ENCODE measurements at regions not wholly inside any gene's neighbourhood (a gene's known extent, or its start where the extent isn't known, plus 50 kb on each side); places are given as distances from the start of the nearest gene placed in this dataset.

DNA sequence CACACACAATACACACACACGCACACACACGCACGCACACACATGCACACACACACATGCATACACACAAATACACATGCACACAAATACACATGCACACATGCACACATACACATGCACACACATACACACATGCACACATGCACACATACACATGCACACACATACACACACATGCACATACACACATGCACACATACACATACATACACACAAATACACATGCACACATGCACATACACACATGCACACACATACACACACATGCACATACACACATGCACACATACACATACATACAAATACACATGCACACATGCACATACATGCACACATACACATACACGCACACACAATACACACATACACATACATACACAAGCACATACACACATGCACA, 175.4 kb upstream of the RREB1 start:
- no peak for ATAC-seq

DNA sequence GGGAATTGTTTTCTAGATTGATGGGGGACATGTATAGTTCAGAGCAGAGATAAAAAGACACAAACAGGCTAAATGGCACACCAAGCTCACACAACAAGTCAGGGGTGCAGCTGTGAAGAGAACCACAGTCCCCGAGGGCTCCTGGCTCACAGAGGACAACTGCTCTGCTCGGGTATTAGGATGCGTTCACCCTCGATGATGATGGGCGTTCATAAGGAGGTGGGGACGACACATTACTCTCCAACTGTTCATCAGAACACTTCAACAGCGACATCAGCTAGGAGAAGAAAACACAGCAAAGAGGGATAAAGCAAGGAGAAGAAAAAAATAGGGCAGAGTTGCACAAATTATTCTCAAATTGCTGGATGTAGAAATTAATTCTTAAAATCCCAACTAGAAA, 174.8 kb upstream of the RREB1 start:
- TF ChIP-seq ZFP30 (CRISPR knock-in tag; IDR thresholded peaks at IDR 0.05) (no peak), ZFP3 (CRISPR knock-in tag; IDR thresholded peaks at IDR 0.05) (no peak), CSDC2 (CRISPR knock-in tag; IDR thresholded peaks at IDR 0.05) (no peak), BACH2 (CRISPR knock-in tag; IDR thresholded peaks at IDR 0.05; ENCODE audit: borderline replicate concordance) (no peak), OSR1 (CRISPR knock-in tag; IDR thresholded peaks at IDR 0.05) (no peak), ESRRG (CRISPR knock-in tag; IDR thresholded peaks at IDR 0.05) (no peak), ISL1 (CRISPR knock-in tag; IDR thresholded peaks at IDR 0.05) (no peak), PPARA (CRISPR knock-in tag; IDR thresholded peaks at IDR 0.05; ENCODE audit: borderline replicate concordance) (no peak)
- TF ChIP-seq, protein P1, sequence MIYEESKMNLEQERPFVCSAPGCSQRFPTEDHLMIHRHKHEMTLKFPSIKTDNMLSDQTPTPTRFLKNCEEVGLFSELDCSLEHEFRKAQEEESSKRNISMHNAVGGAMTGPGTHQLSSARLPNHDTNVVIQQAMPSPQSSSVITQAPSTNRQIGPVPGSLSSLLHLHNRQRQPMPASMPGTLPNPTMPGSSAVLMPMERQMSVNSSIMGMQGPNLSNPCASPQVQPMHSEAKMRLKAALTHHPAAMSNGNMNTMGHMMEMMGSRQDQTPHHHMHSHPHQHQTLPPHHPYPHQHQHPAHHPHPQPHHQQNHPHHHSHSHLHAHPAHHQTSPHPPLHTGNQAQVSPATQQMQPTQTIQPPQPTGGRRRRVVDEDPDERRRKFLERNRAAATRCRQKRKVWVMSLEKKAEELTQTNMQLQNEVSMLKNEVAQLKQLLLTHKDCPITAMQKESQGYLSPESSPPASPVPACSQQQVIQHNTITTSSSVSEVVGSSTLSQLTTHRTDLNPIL (CRISPR knock-in tag; IDR thresholded peaks at IDR 0.05; ENCODE audit: low read depth), result no peak
- TF ChIP-seq, protein P2, sequence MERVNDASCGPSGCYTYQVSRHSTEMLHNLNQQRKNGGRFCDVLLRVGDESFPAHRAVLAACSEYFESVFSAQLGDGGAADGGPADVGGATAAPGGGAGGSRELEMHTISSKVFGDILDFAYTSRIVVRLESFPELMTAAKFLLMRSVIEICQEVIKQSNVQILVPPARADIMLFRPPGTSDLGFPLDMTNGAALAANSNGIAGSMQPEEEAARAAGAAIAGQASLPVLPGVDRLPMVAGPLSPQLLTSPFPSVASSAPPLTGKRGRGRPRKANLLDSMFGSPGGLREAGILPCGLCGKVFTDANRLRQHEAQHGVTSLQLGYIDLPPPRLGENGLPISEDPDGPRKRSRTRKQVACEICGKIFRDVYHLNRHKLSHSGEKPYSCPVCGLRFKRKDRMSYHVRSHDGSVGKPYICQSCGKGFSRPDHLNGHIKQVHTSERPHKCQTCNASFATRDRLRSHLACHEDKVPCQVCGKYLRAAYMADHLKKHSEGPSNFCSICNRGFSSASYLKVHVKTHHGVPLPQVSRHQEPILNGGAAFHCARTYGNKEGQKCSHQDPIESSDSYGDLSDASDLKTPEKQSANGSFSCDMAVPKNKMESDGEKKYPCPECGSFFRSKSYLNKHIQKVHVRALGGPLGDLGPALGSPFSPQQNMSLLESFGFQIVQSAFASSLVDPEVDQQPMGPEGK (CRISPR knock-in tag; IDR thresholded peaks at IDR 0.05; ENCODE audit: borderline replicate concordance), result no peak
- no peak for ATAC-seq

More for the DNA sequence above, 175.4 kb upstream of the RREB1 start:
- TF ChIP-seq PPARA (CRISPR knock-in tag; IDR thresholded peaks at IDR 0.05; ENCODE audit: borderline replicate concordance), result no peak
- no peak for TF ChIP-seq ISL1 (CRISPR knock-in tag; IDR thresholded peaks at IDR 0.05)
- no peak for TF ChIP-seq ZFP30 (CRISPR knock-in tag; IDR thresholded peaks at IDR 0.05)
- TF ChIP-seq SNAI2 (CRISPR knock-in tag; IDR thresholded peaks at IDR 0.05), result no peak
- TF ChIP-seq ZC3H10 (CRISPR knock-in tag; IDR thresholded peaks at IDR 0.05), result no peak
- TF ChIP-seq ZNF8 (CRISPR knock-in tag; IDR thresholded peaks at IDR 0.05), result no peak

DNA sequence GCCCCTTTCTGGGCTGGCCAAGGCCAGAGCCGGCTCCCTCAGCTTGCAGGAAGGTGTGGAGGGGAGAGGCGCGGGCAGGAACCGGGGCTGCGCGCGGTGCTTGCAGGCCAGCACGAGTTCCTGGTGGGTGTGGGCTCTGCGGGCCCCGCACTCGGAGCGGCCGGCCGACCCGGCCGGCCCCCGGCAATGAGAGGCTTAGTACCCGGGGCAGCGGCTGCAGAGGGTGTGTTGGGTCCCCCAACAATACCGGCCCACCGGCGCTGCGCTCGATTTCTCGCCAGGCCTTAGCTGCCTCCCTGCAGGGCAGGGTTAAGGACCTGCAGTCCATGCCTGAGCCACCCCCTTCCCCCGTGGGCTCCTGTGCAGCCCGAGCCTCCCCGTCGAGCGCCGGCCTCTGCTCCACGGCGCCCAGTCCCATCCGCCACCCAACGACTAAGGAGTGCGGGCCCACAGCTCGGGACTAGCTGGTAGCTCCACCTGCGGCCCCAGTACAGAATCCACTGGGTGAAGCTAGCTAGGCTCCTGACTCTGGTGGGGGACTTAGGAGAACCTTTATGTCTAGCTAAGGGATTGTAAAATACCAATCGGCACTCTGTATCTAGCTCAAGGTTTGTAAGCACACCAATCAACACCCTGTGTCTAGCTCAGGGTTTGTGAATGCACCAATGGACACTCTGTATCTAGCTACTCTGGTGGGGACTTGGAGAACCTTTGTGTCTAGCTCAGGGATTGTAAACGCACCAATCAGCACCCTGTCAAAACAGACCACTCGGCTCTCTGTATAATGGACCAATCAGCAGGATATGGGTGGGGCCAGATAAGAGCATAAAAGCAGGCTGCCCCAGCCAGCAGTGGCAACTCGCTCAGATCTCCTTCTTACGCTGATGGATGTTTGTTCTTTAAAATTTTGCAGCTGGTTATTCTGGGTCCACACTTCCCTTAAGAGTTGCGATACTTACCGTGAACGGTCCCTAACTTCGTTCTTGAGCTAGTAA, 167.4 kb upstream of the RREB1 start:
- TF ChIP-seq, protein P3, sequence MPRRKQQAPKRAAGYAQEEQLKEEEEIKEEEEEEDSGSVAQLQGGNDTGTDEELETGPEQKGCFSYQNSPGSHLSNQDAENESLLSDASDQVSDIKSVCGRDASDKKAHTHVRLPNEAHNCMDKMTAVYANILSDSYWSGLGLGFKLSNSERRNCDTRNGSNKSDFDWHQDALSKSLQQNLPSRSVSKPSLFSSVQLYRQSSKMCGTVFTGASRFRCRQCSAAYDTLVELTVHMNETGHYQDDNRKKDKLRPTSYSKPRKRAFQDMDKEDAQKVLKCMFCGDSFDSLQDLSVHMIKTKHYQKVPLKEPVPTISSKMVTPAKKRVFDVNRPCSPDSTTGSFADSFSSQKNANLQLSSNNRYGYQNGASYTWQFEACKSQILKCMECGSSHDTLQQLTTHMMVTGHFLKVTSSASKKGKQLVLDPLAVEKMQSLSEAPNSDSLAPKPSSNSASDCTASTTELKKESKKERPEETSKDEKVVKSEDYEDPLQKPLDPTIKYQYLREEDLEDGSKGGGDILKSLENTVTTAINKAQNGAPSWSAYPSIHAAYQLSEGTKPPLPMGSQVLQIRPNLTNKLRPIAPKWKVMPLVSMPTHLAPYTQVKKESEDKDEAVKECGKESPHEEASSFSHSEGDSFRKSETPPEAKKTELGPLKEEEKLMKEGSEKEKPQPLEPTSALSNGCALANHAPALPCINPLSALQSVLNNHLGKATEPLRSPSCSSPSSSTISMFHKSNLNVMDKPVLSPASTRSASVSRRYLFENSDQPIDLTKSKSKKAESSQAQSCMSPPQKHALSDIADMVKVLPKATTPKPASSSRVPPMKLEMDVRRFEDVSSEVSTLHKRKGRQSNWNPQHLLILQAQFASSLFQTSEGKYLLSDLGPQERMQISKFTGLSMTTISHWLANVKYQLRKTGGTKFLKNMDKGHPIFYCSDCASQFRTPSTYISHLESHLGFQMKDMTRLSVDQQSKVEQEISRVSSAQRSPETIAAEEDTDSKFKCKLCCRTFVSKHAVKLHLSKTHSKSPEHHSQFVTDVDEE (CRISPR knock-in tag; IDR thresholded peaks at IDR 0.05), result no peak
- TF ChIP-seq, protein P4, sequence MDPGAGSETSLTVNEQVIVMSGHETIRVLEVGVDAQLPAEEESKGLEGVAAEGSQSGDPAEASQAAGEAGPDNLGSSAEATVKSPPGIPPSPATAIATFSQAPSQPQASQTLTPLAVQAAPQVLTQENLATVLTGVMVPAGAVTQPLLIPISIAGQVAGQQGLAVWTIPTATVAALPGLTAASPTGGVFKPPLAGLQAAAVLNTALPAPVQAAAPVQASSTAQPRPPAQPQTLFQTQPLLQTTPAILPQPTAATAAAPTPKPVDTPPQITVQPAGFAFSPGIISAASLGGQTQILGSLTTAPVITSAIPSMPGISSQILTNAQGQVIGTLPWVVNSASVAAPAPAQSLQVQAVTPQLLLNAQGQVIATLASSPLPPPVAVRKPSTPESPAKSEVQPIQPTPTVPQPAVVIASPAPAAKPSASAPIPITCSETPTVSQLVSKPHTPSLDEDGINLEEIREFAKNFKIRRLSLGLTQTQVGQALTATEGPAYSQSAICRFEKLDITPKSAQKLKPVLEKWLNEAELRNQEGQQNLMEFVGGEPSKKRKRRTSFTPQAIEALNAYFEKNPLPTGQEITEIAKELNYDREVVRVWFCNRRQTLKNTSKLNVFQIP (CRISPR knock-in tag; IDR thresholded peaks at IDR 0.05; ENCODE audit: borderline replicate concordance, low read depth), result no peak
- no peak for TF ChIP-seq ESRRG (CRISPR knock-in tag; IDR thresholded peaks at IDR 0.05)
- TF ChIP-seq GLIS3 (CRISPR knock-in tag; IDR thresholded peaks at IDR 0.05), result no peak
- no peak for TF ChIP-seq TOX (CRISPR knock-in tag; IDR thresholded peaks at IDR 0.05; ENCODE audit: borderline replicate concordance)
- no peak for TF ChIP-seq ZNF8 (CRISPR knock-in tag; IDR thresholded peaks at IDR 0.05)
- TF ChIP-seq BACH2 (CRISPR knock-in tag; IDR thresholded peaks at IDR 0.05; ENCODE audit: borderline replicate concordance), result no peak
- TF ChIP-seq, protein P1 (CRISPR knock-in tag; IDR thresholded peaks at IDR 0.05; ENCODE audit: low read depth), result no peak
- no peak for TF ChIP-seq ISL1 (CRISPR knock-in tag; IDR thresholded peaks at IDR 0.05)
- no peak for TF ChIP-seq OSR1 (CRISPR knock-in tag; IDR thresholded peaks at IDR 0.05)
- no peak for TF ChIP-seq CSDC2 (CRISPR knock-in tag; IDR thresholded peaks at IDR 0.05)
- TF ChIP-seq ZNF565 (CRISPR knock-in tag; conservative IDR thresholded peaks at IDR 0.05; ENCODE audit: low read depth), result no peak
- TF ChIP-seq ZFP3 (CRISPR knock-in tag; IDR thresholded peaks at IDR 0.05), result no peak
- no peak for TF ChIP-seq TCF4 (CRISPR knock-in tag; IDR thresholded peaks at IDR 0.05; ENCODE audit: borderline replicate concordance)
- TF ChIP-seq, protein P5, sequence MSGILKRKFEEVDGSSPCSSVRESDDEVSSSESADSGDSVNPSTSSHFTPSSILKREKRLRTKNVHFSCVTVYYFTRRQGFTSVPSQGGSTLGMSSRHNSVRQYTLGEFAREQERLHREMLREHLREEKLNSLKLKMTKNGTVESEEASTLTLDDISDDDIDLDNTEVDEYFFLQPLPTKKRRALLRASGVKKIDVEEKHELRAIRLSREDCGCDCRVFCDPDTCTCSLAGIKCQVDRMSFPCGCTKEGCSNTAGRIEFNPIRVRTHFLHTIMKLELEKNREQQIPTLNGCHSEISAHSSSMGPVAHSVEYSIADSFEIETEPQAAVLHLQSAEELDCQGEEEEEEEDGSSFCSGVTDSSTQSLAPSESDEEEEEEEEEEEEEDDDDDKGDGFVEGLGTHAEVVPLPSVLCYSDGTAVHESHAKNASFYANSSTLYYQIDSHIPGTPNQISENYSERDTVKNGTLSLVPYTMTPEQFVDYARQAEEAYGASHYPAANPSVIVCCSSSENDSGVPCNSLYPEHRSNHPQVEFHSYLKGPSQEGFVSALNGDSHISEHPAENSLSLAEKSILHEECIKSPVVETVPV (CRISPR knock-in tag; IDR thresholded peaks at IDR 0.05), result no peak
- TF ChIP-seq ZNF70 (CRISPR knock-in tag; IDR thresholded peaks at IDR 0.05), result no peak
- no peak for ATAC-seq

Data from SK-N-SH treated with all-trans-retinoic acid at 6 μM for 48 hours (cell line).